Caco-2 (cell line): ENCODE measurements at regions not wholly inside any gene's neighbourhood (a gene's known extent, or its start where the extent isn't known, plus 50 kb on each side); places are given as distances from the start of the nearest gene placed in this dataset.

Experiments
- BruUV-seq: library from RNA; stranded (reverse); fragments of 400-500 nt; replicated peaks from 2 replicates; lab custom pipeline; 2021; lab: Mats Ljungman, UMichigan
- CTCF ChIA-PET: fragments of 300-600 bp; sonication (Branson Sonifier 250); formaldehyde crosslinking; loops from one replicate; lab custom pipeline; 2022; ENCODE audit warnings: antibody characterized with exemption; lab: Charles Lee
- POLR2A ChIA-PET: fragments of 300-600 bp; sonication (Branson Sonifier 250); formaldehyde crosslinking; loops from one replicate; lab custom pipeline; 2022; ENCODE audit warnings: antibody characterized with exemption; lab: Charles Lee
- DNase-seq, 2 experiments: peaks; one replicate each; pipeline versions ENCODE4 v3.0.0 to v3.0.0-alpha.2; 2020 to 2022
- H3K27me3 ChIP-seq: replicated peaks from 2 replicates; pipeline ENCODE4 v1.6.0; 2011; ENCODE audit warnings: low read length; ENCODE audit not compliant: control insufficient read depth, insufficient read depth
- H3K36me3 ChIP-seq: 2 replicates; pipeline ENCODE4 v1.5.1; 2011; ENCODE audit warnings: low read length; ENCODE audit not compliant: control insufficient read depth, insufficient read depth
- H3K4me1 ChIP-seq: fragments of 250-450 bp; sonication (Bioruptor Pico); 2 replicates; pipeline ENCODE4 v1.5.1; 2020; ENCODE audit warnings: mild to moderate bottlenecking
- H3K4me3 ChIP-seq: 2 replicates; pipeline ENCODE4 v1.5.1; 2011; ENCODE audit warnings: low read depth, mild to moderate bottlenecking, control low read depth, low read length
- H3K9me3 ChIP-seq: fragments of 250-450 bp; sonication (Bioruptor Pico); 2 replicates; pipeline ENCODE4 v1.5.1; 2020; ENCODE audit warnings: mild to moderate bottlenecking, moderate library complexity
- H3K27ac Mint-ChIP-seq: one replicate; pipeline ENCODE4 v1.8.0; 2022; ENCODE audit warnings: mixed read lengths; ENCODE audit not compliant: unreplicated experiment
- H3K27me3 Mint-ChIP-seq: one replicate; pipeline ENCODE4 v1.8.0; 2022; ENCODE audit warnings: mixed read lengths; ENCODE audit not compliant: insufficient read depth, unreplicated experiment
- H3K36me3 Mint-ChIP-seq: one replicate; pipeline ENCODE4 v1.8.0; 2022; ENCODE audit warnings: mild to moderate bottlenecking, mixed read lengths; ENCODE audit not compliant: insufficient read depth, unreplicated experiment
- H3K4me1 Mint-ChIP-seq: one replicate; pipeline ENCODE4 v1.8.0; 2022; ENCODE audit warnings: low read depth, mixed read lengths; ENCODE audit not compliant: unreplicated experiment
- H3K4me3 Mint-ChIP-seq: one replicate; pipeline ENCODE4 v1.8.0; 2022; ENCODE audit warnings: mild to moderate bottlenecking, moderate library complexity, mixed read lengths; ENCODE audit not compliant: unreplicated experiment
- H3K9me3 Mint-ChIP-seq: one replicate; pipeline ENCODE4 v1.8.0; 2022; ENCODE audit warnings: mixed read lengths; ENCODE audit not compliant: unreplicated experiment
- intact Hi-C: fragments of 100-400 bp; cut with micrococcal nuclease; formaldehyde crosslinking; loops from one replicate; pipeline ENCODE4 v1.10.0; 2022; ENCODE audit not compliant: unreplicated experiment
- TF ChIP-seq, protein P1 (sequence below), 2 experiments: fragments of 200-600 bp in 1 of 2; IDR thresholded peaks; 1 replicate in 1 of 2; 2 replicates in 1 of 2; pipeline versions ENCODE4 v1.5.1 to v1.8.0; 2011 to 2022; ENCODE audit warnings: antibody characterized with exemption in 1 of 2, control low read depth in 1 of 2, inconsistent platforms in 1 of 2, low read depth in 1 of 2, low read length in 1 of 2, mild to moderate bottlenecking in 1 of 2, moderate library complexity in 1 of 2; ENCODE audit not compliant: insufficient read depth in 1 of 2, severe bottlenecking in 1 of 2, unreplicated experiment in 1 of 2

DNA sequence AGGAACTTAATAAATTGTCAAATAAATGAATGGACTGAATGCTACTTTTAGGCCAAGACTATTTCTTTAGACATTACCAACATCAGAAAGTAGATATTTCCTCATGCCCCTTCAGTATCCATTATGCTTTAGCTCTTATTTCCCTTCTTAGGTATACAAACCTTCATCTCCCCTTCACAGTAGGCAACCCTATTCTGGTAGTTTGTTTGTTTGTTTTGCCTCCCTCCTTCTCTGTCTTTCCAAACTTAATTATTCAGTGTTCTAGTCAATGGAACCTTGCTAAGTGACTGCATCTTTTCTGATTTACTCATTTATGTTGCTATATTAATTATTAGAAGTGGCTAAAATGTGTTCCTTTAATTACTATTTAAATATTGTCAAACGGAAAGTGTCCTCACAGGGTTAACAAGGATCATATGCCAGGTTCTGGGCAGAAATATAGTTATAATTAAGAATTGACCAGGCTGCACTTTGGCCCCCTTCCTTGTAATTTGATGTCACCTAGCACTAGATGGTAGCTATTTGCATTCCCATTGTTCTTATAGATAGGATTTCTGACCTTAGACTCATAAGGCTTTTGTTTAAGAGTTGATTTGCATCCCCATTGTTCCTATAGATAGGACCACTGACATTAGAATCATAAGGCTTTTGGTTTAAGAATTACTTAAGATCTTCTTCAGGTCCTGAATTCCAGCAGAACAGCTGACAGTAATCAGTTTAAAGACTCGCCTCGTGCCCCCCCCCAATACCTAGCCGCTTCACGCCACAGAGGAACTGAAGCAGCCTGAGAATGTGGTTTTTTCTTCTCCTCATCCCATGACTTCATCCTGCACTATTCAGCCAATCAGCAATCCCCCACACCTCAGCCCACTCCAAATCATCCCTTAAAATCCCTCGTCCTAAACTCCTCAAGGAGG lies 84.4 kb upstream of the NUDT12 start:
- H3K4me3 Mint-ChIP-seq = no peak overlapping the region
- no TSS peak for BruUV-seq

DNA sequence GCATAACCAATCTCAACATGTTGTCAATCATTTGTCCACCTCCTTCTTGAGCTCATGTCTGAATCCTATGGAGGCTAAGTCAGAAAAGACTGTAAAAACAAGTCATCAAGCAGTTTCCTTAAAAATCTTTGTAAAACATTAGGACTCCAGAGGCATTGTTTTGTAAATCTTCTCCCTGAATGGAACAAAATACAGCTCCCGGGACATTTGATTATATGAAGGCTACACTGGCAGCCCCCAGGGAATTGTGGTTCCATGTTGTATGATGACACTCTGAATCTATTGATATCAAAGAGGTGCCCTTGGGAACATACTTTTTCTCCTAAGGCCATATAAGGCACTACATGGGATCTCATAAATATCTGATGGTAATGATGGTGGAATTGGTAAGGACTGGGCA lies 83.2 kb upstream of the NUDT12 start:
- Histone ChIP-seq H3K27me3 (no peaks in the 10 kb centered on the region), H3K36me3 (no peaks in the 10 kb centered on the region), H3K4me1 (no peaks in the 10 kb centered on the region), H3K4me3 (no peak overlapping the region), H3K9me3 (no peaks in the 10 kb centered on the region)
- BruUV-seq = no TSS peak
- Mint-ChIP-seq H3K9me3 (no peaks in the 10 kb centered on the region), H3K27ac (no peak overlapping the region), H3K36me3 (no peaks in the 10 kb centered on the region), H3K27me3 (no peaks in the 10 kb centered on the region), H3K4me3 (no peak overlapping the region), H3K4me1 (no peaks in the 10 kb centered on the region)
- no peak for DNase-seq
- CTCF ChIA-PET = no interaction called here
- TF ChIP-seq, protein P1, sequence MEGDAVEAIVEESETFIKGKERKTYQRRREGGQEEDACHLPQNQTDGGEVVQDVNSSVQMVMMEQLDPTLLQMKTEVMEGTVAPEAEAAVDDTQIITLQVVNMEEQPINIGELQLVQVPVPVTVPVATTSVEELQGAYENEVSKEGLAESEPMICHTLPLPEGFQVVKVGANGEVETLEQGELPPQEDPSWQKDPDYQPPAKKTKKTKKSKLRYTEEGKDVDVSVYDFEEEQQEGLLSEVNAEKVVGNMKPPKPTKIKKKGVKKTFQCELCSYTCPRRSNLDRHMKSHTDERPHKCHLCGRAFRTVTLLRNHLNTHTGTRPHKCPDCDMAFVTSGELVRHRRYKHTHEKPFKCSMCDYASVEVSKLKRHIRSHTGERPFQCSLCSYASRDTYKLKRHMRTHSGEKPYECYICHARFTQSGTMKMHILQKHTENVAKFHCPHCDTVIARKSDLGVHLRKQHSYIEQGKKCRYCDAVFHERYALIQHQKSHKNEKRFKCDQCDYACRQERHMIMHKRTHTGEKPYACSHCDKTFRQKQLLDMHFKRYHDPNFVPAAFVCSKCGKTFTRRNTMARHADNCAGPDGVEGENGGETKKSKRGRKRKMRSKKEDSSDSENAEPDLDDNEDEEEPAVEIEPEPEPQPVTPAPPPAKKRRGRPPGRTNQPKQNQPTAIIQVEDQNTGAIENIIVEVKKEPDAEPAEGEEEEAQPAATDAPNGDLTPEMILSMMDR (IDR thresholded peaks at IDR 0.05; ENCODE audit: insufficient read depth in 1 of 2, low read depth in 1 of 2, low read length in 1 of 2, severe bottlenecking in 1 of 2, unreplicated experiment in 1 of 2) = no peak
- intact Hi-C loops = no loop called here
- POLR2A ChIA-PET = no interaction called here

More for the DNA sequence above, 84.4 kb upstream of the NUDT12 start:
- Histone ChIP-seq H3K4me1 (no peaks in the 10 kb centered on the region), H3K9me3 (no peaks in the 10 kb centered on the region), H3K36me3 (no peaks in the 10 kb centered on the region), H3K4me3 (no peak overlapping the region), H3K27me3 (no peaks in the 10 kb centered on the region)
- H3K27me3 Mint-ChIP-seq = no peaks in the 10 kb centered on the region
- TF ChIP-seq, protein P1 (IDR thresholded peaks at IDR 0.05; ENCODE audit: insufficient read depth in 1 of 2, low read depth in 1 of 2, low read length in 1 of 2, severe bottlenecking in 1 of 2, unreplicated experiment in 1 of 2) = no peak
- ChIA-PET POLR2A (no interaction called here), CTCF (no interaction called here)
- no peaks in the 10 kb centered on the region for H3K36me3 Mint-ChIP-seq
- H3K27ac Mint-ChIP-seq = no peak overlapping the region
- no peaks in the 10 kb centered on the region for H3K9me3 Mint-ChIP-seq
- H3K4me1 Mint-ChIP-seq = no peaks in the 10 kb centered on the region
- intact Hi-C loops = no loop called here
- DNase-seq = no peak

DNA sequence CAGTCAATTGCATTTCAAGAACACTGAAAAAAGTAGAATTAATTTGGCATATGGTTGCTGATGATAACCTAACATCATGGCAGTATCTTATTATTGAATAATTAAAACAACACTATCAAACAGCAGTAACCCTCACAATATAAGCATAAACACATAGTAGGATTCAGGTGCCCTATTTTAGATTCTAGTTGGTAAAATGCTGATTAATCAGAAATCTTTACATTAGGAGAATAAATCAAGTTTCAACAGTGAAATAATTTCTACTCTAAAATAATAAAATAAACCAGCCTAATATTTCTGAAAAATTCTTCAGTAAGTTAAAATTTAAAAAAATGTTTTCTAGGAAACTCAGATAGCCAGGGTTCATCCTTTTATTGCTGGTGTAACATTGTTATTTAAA lies 76.4 kb upstream of the NUDT12 start:
- Histone ChIP-seq H3K4me3 (no peak overlapping the region), H3K4me1 (no peaks in the 10 kb centered on the region), H3K36me3 (no peaks in the 10 kb centered on the region), H3K27me3 (no peaks in the 10 kb centered on the region; the same call in 1 of the 2 replicates), H3K9me3 (no peaks in the 10 kb centered on the region)
- no peaks in the 10 kb centered on the region for H3K9me3 Mint-ChIP-seq
- no peaks in the 10 kb centered on the region for H3K36me3 Mint-ChIP-seq
- intact Hi-C loops = no loop called here
- no TSS peak for BruUV-seq
- ChIA-PET CTCF (no interaction called here), POLR2A (no interaction called here)
- DNase-seq = no peak
- no peaks in the 10 kb centered on the region for H3K4me1 Mint-ChIP-seq
- TF ChIP-seq, protein P1 (IDR thresholded peaks at IDR 0.05; ENCODE audit: insufficient read depth in 1 of 2, low read depth in 1 of 2, low read length in 1 of 2, severe bottlenecking in 1 of 2, unreplicated experiment in 1 of 2) = no peak
- H3K27ac Mint-ChIP-seq = no peak overlapping the region
- no peak overlapping the region for H3K4me3 Mint-ChIP-seq
- H3K27me3 Mint-ChIP-seq = peaks cover 6% of the 10 kb centered on the region
